ENCODE measurements at regions not wholly inside any gene's neighbourhood (a gene's known extent, or its start where the extent isn't known, plus 50 kb on each side); places are given as distances from the start of the nearest gene placed in this dataset.

DNA sequence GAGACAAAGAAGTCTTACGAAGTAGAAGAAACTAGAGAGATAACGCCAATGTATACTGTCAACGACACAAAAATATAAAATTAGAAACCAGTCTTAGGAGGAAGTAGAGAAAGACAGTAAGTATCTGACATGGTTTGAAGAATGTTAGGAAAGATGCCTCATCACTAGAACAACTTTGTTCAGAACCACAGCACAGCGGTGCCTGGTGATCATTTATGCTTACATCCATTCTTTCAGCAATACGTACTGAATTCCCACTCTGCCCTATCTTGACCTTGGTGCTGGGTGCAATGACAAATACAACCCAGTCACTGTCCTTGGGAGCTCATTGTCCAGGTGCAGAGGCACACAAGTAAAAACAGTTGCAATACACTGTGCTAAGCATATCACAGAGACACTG, 104.4 kb downstream of the TM2D1 start:
- Mint-ChIP-seq H3K27me3 (ENCODE audit: low read depth) (no peaks in the 10 kb centered on the region), H3K9me3 (no peaks in the 10 kb centered on the region), H3K27ac (no peak overlapping the region), H3K4me1 (peaks cover 8 to 12% of the 10 kb centered on the region in 2 experiments), H3K36me3 (ENCODE audit: insufficient read depth in 1 of 3, low read depth in 3 of 3) (no peaks in the 10 kb centered on the region), H3K4me3 (no peak overlapping the region)
- Histone ChIP-seq H2BK20ac (ENCODE audit: low read depth, low read length, poor library complexity, severe bottlenecking) (no peak overlapping the region), H3K79me2 (ENCODE audit: insufficient read depth, low read length) (no peaks in the 10 kb centered on the region), H3K14ac (ENCODE audit: insufficient read depth, low read length) (no peak overlapping the region), H3K9me3 (ENCODE audit: control insufficient read depth, low read depth, low read length) (no peaks in the 10 kb centered on the region), H3K27ac (ENCODE audit: insufficient read length, low read depth, low read length) (no peak overlapping the region), H4K5ac (ENCODE audit: insufficient read length, low read depth, low read length) (no peak overlapping the region), H3T11ph (ENCODE audit: low read length) (no peak overlapping the region), H3K23ac (ENCODE audit: insufficient read length, low read depth, low read length) (no peak overlapping the region), H4K91ac (ENCODE audit: insufficient read length, low read depth, low read length) (no peak overlapping the region), H2BK120ac (ENCODE audit: low read depth, low read length, poor library complexity, severe bottlenecking) (no peak overlapping the region), H3K56ac (ENCODE audit: insufficient read length, low read depth, low read length) (no peak overlapping the region), H2BK5ac (ENCODE audit: insufficient read length, low read length) (no peak overlapping the region), H2AK5ac (ENCODE audit: insufficient read length, low read length) (no peak overlapping the region), H3K23me2 (ENCODE audit: insufficient read length, low read depth, low read length, poor library complexity, severe bottlenecking) (no peaks in the 10 kb centered on the region), H4K20me1 (ENCODE audit: control insufficient read depth, insufficient read depth, insufficient read length) (no peaks in the 10 kb centered on the region), H3K4me1 (ENCODE audit: insufficient read depth, low read length) (no peaks in the 10 kb centered on the region), H3K18ac (ENCODE audit: insufficient read length, low read depth, low read length) (no peak overlapping the region), H4K8ac (replicated peaks; ENCODE audit: insufficient read length, low read depth, low read length) (no peak overlapping the region), H3K79me1 (ENCODE audit: insufficient read depth, low read depth, low read length, poor library complexity, severe bottlenecking) (no peaks in the 10 kb centered on the region), H2BK15ac (ENCODE audit: low read depth, low read length) (no peak overlapping the region), H3K9ac (ENCODE audit: extremely low read depth, insufficient read length, low read length) (no peak overlapping the region), H3K4me2 (ENCODE audit: insufficient read depth, insufficient read length, low read length) (no peak overlapping the region), H2BK12ac (ENCODE audit: insufficient read length, low read depth, low read length) (no peak overlapping the region), H3K27me3 (ENCODE audit: insufficient read depth, low read length) (no peaks in the 10 kb centered on the region), H3K4ac (ENCODE audit: low read depth, low read length) (no peak overlapping the region), H2AFZ (ENCODE audit: low read length) (no peak overlapping the region)
- TF ChIP-seq, protein P1, sequence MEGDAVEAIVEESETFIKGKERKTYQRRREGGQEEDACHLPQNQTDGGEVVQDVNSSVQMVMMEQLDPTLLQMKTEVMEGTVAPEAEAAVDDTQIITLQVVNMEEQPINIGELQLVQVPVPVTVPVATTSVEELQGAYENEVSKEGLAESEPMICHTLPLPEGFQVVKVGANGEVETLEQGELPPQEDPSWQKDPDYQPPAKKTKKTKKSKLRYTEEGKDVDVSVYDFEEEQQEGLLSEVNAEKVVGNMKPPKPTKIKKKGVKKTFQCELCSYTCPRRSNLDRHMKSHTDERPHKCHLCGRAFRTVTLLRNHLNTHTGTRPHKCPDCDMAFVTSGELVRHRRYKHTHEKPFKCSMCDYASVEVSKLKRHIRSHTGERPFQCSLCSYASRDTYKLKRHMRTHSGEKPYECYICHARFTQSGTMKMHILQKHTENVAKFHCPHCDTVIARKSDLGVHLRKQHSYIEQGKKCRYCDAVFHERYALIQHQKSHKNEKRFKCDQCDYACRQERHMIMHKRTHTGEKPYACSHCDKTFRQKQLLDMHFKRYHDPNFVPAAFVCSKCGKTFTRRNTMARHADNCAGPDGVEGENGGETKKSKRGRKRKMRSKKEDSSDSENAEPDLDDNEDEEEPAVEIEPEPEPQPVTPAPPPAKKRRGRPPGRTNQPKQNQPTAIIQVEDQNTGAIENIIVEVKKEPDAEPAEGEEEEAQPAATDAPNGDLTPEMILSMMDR (conservative IDR thresholded peaks at IDR 0.05) = no peak
- no CpG with 5 or more reads among the region's 5 CpGs for WGBS (ENCODE audit: extremely low coverage, insufficient read length, low lambda C conversion rate)
- DNase-seq = no peak

All from H9 (cell line).